Anterior cingulate cortex (tissue), 58 donors: ENCODE measurements at regions not wholly inside any gene's neighbourhood (a gene's known extent, or its start where the extent isn't known, plus 50 kb on each side); places are given as distances from the start of the nearest gene placed in this dataset.

ENCODE experiments used
- DNase-seq, 58 donors: peaks; one replicate each; lab custom pipeline; 2025; lab: John Stamatoyannopoulos, UW

DNA sequence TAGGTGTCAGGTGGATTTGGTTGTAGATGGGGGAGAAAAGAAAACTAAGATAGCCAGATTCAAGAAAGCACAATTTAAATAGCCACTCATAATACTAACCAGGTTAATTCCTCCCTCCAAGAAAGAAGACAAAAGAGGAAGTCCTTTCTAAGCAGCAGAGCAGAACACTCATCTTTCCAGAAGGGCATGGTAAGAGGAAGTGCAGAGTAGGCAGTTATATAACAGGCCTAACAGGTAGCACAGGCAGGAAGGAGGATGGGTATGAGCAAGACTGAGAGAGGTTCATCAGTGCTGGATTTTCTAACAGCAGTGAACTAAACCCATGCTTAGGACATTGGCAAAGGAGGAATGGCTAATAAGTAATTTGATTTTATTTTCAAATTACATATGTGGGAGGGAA is 517.5 kb downstream of the PLPP3 start:
- no peak for DNase-seq

DNA sequence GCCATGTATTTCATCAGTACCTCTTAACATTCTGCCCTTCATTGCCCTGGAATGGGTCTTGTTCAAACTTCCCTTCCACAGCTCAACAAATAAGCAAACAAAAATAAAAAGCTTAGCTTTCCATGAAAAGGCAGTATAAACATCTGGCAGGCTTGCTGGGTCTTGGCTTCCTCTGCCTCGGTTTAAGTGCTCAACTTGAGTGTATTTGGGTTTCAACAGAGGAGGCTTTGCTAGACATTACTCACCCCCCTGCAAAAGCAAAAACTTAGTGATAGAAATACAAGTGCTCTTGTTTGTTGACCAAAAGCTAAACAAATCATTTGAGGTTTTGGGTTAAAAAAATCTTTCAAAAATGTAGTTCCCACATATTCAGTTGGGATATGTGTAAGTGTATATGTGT is 518.5 kb downstream of the PLPP3 start:
- no peak for DNase-seq

DNA sequence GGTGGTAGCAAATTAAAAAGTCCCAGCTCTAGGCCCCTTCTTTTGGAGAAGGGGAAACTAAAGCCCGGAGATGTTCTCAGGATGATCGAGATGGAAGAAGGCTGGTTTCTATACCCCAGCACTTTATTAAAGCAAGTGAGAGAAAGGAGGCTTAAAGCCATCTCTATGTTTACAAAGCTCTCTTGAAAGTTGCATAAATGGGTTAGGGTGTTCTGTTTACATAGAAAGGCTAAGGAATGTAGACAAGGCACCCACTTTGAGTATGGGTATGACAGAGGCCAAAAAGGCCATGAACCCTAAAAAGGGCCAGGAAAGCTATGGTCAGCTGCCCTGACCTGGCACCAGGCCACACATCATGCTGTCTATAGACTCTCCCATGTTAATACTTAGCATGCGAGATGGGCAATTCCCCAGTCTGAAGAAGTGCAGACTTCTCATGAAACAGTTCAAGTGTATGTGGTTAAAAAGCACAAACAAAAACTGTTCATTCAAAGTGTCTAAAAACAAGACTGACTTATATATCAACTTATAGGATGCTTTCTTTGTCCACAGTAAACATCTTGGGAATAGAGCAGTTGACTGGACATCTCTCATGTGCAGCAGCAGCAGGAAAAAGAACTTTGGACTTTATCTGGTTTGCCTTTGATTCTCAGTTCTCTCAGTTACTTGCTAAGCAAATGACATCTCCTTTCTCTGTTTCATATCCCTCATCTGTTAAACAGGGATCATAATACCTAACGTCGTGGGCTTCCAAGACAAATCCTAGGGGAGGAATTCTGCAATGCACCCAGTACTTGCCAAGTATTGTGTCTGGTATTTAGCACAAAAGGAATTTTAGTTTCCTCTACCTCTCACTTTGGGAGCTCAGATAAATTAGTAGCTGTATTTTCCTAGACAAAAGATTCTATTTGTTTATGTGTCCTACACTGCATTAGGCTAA is 521.6 kb downstream of the PLPP3 start:
- no peak for DNase-seq

DNA sequence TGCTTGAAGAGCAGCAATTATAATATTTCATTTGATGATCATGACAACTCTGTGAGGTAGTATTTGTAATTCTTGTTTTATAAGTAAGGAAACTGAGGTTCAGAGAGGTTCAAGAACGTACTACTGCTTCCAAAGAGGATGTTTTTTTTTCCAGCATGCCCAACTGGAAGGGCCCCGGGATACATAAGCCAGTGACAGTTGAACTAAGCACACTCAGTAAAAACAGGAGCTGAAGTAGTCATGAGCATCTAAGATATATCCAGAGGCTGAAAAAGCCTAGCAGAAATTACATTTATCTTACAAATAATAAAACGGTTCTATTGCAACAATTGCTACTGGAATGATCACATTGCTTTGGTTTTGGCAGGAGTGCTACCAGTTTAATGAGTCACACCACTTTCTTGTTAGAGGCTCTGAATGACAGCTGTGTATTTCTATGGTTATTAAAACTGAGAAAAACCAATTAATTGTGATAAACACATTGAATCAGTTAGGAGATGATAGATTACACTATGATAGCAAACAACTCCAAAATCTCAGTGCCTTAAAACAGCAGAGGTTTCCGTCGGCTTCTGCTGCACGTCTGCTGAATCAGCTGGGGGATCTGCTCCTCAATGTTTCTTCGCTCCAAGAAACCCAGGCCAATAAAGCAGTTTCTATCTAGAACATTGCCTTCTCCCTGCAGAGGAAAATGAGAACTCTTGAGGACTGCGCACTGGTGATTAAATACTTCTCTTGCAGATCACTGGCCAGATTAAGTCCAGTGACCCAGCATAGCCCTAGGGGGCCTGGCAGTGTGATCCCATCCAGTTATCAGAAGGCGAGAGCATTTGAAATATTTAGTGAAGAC is 522.7 kb downstream of the PLPP3 start:
- DNase-seq = no peak

DNA sequence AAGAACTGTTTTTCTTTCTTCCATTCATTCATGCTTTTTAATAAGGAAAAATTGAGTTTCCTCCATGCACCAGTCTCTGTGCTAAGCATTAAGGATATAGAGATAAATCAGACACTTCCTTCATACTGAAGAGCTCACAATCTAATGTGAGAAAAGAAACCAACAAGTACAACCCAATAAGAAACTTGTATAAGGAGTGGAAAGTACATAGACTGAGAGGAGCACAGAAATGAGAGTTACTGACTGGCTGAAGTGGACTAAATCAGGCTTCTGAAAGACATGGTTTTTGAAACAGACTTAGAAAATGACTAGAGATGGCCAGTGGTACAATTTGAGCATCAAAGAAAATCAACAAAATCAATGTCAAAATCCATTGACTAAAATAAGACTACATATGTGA is 524.4 kb downstream of the PLPP3 start:
- no peak for DNase-seq

DNA sequence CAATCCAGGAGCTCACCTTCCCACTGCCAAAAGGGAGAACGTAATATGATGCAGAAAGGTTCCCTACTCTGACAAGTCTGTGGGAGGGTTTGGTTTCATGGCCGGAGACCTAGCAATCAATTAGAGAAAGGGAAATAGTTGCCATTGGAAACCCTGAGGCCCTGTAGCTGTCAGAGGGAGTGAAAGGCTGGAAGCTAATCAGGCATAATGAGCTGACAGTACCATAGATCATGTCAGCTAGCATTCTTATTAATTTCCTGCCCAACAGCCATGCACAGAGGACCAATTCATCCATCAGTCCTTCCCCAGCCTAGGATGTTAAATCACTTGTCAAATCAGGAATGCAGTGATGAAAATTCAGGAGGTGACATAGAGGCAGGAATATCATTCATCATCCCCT is 527.3 kb downstream of the PLPP3 start:
- no peak for DNase-seq

DNA sequence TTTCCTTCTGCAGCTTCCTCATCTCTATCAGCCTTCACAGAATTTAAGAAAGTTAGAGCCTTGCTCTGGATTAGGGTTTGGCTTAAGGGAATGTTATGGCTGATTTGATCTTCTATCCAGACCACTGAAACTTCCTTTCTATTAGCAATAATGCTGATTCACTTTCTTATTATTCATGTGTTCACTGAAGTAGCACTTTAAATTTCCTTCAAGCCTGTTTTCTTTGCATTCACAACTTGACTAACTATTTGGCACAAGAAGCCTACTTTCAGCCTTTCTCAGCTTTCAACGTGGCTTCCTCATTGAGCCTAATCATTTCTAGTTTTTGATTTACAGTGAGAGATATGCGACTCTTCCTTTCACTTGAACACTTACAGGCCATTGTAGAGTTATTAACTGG is 528.5 kb downstream of the PLPP3 start:
- no peak for DNase-seq

DNA sequence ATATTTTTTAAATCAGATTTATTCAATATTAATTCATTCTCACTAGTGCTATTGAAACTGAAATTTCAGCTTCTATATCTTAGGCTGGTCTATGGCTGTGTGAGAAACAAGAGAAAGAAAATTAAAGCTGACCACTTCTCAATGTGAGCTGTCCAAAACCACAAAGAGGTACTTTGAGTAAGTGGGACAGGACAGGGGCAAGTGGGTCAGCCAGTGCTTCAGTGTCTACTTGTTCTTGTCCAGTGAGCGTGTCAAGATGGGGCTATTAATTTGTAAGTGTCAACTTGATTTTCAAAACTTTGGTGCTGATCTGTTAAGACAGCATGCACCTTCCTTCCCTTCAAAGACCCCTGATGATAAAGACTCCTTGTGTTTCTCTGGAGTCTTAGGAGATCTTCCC is 533.9 kb downstream of the PLPP3 start:
- DNase-seq = no peak

DNA sequence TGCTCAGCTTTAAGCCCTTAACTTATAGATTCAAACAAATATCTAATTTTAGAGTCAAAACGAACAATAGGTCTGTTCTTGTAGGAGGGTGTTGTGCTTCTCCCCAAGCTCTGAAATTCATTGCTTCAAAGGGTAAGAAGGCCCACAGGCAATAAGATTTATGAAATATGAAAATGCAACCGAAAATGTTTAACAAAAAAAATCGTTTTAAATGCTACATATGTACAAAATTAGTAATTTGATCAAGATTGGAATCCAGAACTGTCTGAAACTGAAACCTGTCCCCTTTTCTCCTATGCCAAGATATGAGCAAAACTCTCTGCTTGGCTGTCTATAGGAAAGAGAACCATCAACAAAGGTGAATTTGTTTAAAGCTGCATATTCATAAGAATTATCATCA is 534.3 kb downstream of the PLPP3 start:
- DNase-seq = no peak

DNA sequence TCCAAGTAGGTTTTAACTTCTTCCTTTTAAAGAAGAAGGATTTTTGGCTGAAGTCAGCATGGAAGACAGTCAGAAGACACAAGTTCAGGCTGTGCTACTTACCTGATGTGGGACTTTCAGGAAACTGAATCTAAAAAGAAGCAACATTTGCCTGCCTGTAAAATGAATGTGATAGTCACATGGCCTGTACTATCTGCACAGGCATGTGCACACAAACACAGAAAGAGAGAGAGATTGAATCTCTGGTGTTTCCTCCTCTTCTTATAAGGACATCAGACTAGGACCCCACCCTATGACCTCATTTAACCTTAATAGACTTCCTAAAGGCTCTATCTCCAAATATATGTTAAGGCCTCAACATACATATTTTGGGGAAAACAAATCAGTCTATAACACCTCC is 542.9 kb downstream of the PLPP3 start:
- DNase-seq = no peak

DNA sequence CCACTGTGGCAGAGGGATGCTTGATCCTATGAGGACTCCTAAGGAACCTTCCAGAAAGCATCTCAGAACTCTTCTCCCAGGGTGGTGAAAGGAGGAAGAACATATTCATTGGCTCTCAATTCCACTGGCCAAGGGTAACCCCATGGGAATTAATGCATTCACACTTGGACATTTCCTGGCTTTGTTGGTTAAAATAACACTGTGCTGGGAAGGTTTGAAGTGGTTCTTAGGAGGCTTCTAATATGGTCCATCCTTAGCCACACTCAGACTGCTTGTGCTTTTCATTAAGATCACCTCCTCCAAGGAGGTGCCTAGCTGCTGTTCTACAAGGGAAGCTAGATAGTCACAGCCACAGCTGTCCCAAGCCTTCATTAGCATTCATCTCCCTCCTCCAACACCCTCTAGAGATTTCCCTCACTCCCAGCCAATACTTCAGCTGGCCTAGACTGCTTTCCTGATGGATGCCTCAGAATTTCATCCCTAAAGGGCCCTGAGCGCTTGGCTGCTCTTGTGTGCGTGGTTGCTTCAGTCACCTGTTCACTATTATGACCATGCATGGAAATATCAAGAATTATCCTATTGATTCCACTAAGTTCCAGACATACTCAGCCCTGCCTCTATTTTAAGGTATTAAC is 544.4 kb downstream of the PLPP3 start:
- DNase-seq = no peak

DNA sequence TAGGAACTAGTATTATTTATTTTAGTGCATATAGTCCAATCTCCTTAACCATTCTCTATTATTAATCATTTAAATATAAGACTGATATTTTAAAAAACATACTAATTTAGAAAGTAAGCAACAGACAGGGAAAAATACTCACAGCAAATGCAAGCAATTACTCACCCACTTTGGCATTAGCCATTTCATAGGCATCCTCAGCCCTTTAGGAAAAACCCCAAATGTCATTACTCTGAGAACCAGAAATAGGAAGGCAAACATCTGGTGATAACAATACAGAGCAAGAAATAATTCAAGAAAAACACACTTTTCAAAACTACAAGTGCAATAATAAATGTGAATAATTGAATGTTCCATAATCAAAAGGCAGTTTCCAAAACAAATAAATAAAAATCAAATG is 545.1 kb downstream of the PLPP3 start:
- no peak for DNase-seq

DNA sequence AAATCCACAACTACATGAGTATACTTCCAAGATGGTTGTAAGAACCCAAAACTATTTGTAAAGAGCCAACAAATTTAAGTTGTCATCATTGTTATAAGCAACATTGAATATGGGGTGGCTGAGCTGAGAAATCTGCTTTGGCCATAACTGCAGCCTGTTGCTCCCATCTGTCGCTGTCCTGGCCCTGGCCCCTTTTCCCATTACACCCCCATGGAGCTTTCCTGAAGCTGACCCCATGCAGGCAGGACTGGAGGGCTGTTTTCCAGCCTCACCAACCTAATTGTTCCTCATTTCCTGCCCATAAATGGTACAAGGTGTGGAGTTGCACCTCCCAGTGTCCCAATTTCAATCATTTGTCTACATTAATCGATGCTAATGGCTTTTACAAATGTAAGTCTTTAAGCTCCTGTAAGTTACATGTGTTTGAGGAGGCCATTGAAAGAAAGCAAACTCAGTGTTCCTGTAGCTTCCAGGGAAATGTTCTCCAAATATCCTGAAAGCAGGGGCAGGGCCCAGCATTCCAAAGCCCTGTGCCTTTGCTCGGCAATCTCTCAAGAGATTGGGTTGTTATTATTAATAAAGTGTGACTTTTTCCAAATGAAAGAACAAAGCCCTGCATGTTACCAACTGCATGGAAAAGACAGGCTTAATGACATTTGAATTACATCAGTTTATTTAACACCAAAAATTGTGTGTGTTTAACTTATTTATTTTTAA is 545.9 kb downstream of the PLPP3 start:
- no peak for DNase-seq

DNA sequence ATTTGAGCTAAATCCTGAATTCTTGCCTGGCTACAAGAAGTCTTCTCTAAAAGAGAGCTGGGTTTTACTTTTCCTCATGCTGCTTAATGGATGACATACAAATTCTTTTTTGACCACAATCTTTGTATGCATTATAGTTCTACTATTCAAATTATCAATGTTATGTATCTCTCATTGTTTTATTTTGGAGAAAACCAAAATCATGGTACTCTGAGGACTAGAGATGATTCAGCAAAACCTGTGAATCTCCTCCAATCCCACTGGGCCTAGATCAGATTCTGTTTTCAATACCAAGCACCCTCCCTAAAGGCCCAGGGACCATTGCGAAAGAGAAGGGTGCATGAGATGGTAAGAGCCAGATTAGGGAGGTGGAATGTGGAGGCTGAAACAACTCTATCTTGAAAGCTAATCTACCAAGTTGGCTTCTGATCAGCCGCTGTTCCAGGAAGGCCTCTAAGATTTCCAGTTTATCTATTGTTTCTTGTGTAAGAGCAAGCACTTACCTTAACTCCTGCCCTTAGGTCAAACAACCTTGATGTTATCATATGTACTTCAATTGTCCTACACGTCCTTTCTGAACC is 547.2 kb downstream of the PLPP3 start:
- DNase-seq = no peak

DNA sequence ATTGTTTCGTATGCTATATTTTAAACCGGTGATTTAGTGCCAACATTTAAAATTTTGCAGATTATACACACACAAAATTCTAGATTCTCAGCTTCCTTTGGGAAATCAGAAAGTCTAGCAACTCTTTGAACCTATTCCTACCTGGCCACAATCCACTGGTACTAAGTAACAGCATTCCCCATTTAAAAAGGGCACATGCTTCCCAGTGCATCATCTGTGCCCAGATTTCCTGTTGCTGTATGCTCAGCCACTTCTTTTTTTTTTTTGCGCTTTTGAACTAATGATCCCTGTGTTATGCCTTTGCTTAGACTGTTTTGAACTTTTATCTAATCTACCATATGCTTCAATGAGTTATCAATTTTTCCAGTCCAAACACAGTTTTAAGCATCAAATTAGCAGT is 548.4 kb downstream of the PLPP3 start:
- no peak for DNase-seq

DNA sequence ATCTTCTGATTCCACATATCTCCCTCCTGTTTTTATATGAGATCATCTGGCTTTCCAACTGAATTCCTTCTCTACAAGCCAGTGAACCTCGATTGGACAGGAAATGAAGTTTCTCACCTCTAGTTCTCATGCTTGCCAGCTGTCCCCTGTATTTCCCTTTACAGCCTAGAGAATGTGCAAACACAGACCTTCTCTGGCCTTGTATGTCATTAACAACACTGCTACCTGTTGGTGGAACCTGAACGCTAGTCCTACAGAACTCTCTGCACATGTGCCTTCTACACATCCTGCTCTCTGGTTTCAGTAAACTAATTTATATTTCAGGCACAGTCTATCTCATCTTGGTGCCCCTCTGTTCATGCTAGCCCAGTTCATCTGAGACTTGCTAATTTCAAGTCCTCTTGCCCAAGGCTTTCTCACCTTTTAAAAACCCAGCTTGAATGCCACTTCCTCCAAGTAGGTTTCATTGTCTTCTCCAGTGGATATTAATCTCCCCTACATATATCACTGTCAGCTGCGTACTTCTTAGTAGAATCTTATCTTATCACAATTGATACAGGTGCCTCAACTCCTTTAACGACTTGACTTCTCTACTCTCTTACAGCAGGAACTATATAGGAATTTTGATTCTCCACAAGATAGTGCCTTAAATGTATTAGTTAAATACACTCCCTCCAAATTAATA is 549.9 kb downstream of the PLPP3 start:
- DNase-seq = no peak

DNA sequence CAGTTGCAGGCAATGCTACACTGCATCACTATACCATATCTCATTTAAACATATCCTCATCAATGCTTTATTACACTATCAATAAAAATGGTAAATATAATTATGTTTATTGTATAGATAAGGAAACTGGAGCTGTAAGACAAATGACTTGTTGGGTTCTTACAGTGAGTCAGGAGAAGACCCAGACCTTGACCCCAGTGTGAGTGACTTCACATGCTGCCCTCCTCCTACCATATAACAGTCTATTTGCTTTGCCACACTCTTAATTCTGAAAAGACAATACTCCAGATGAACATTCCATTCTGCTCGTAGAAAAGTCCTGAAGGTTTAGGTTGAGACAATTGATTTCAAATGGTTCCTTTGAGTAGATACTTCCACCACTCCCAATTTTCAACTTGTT is 550.5 kb downstream of the PLPP3 start:
- DNase-seq = no peak

DNA sequence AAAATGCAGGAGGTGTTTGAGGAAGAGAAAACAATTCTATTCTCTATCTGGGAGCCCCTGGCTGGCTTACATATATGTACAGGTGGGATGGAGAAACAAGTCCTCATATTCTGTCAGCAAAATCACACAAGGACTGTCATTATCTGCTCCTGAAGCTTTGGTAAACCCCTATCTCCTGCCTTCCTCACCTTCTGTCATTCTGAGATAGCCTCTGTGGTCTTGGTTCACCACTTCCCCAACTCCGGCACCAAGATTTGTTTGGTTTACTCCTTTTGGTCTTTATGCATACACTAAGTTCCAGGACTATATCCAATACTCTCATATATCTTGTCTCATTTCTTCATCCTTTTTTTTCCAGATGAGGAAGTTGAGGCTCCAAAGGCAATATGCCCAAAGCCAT is 551.1 kb downstream of the PLPP3 start:
- DNase-seq = no peak

DNA sequence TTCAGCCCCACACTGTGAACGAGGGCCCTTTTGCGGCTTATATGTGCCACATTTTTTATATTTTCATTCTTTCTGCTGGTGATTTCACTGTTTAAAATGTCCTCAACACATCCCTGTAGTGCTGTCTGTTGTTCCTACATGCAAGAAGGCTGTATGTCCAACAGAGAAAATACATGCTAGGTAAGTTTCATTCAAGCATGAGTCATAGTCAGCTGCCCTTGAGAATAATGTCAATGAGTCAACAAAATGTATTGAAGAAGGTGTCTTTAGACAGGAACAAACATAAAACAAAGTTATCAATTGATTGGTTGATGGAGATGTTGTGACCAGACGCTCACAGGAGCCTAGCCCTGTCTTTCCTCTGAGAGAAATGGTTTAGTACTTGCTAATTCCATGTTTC is 553.4 kb downstream of the PLPP3 start:
- no peak for DNase-seq

DNA sequence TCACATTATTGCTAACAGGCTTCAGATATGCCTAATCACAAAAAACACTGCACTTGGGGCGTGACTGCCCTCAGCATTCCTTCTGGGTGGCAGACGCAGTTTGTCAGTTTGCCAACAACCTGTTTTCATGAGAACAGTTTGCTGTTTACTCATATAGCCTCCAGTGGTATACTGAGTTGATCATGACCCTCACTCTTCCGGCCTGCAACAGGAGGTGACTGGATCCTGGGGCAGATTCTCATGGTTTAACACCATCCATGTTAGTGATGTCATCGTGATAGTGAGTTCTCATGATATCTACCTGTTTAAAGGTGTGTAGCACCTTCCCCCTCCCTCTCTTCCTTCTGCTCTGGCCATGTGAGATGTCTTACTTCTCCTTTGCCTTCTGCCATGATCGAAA is 555.2 kb downstream of the PLPP3 start:
- DNase-seq = no peak
